HL-60 (cell line): ENCODE measurements at regions not wholly inside any gene's neighbourhood (a gene's known extent, or its start where the extent isn't known, plus 50 kb on each side); places are given as distances from the start of the nearest gene placed in this dataset.

Experiments
- DNase-seq, 2 experiments: peaks; one replicate each; pipeline ENCODE4 v3.0.0-alpha.2; 2010 to 2020; ENCODE audit warnings: low read depth in 1 of 2, low spot score in 1 of 2
- H3K27ac ChIP-seq: fragments of 250-450 bp; sonication (Bioruptor Pico); replicated peaks from 2 replicates; pipeline ENCODE4 v1.5.1; 2020; ENCODE audit warnings: mild to moderate bottlenecking, moderate library complexity
- H3K27me3 ChIP-seq: fragments of 250-450 bp; sonication (Bioruptor Pico); 2 replicates; pipeline ENCODE4 v1.5.1; 2021; ENCODE audit warnings: mild to moderate bottlenecking, moderate library complexity; ENCODE audit not compliant: insufficient read depth, poor library complexity, severe bottlenecking
- H3K4me3 ChIP-seq: replicated peaks from 2 replicates; pipeline ENCODE4 v1.5.1; 2011; ENCODE audit warnings: mild to moderate bottlenecking, control low read depth, low read length; ENCODE audit not compliant: insufficient read depth
- GABPA ChIP-seq: IDR thresholded peaks from 2 replicates; pipeline ENCODE4 v1.6.1; 2012; ENCODE audit warnings: low read depth
- POLR2AphosphoS5 ChIP-seq: IDR thresholded peaks from 2 replicates; pipeline ENCODE4 v1.6.1; 2012; ENCODE audit warnings: low read depth
- REST ChIP-seq: IDR thresholded peaks from 2 replicates; pipeline ENCODE4 v1.6.1; 2012; ENCODE audit warnings: low read depth; ENCODE audit not compliant: insufficient replicate concordance
- SPI1 ChIP-seq: IDR thresholded peaks from 2 replicates; pipeline ENCODE4 v1.6.1; 2012; ENCODE audit warnings: low read depth, mild to moderate bottlenecking, borderline replicate concordance
- TF ChIP-seq, protein P1 (sequence below): IDR thresholded peaks from one replicate; pipeline ENCODE4 v1.5.1; 2011; ENCODE audit warnings: low read length, control low read depth, inconsistent platforms; ENCODE audit not compliant: insufficient read depth

DNA sequence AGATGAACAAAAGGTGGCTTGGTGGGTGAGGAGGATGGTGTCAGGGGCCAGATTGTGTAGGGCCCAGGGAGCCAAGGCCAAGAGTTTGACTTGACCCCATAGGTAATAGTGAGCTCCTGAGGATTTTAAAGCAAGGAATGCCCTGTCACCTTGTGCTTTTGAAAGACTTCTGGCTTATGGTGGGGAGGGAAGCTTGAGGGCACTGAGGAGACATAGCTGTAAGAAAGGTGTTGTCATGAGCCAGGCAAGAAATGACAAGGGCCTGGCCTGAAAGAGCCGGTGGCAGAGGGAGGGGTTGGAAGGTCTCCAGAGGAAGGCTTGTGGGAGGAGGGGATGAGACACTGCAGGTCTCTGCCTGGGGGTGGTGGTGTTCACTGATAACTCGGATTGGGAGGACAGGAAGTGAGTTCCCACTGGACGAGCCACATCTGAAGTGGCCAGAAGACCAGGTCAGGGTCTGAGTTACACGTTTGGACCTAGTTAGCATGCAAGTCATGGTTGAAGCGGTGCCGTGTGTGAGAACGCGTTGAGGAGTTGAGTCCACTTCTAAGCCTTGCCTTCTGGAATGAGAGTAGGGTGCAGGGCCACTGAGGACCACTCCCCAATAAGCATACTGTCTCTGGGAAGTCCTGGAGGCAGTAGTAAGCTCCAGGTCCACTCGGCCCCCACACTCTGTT lies 64.3 kb downstream of the TET3 start:
- TF ChIP-seq, protein P1, sequence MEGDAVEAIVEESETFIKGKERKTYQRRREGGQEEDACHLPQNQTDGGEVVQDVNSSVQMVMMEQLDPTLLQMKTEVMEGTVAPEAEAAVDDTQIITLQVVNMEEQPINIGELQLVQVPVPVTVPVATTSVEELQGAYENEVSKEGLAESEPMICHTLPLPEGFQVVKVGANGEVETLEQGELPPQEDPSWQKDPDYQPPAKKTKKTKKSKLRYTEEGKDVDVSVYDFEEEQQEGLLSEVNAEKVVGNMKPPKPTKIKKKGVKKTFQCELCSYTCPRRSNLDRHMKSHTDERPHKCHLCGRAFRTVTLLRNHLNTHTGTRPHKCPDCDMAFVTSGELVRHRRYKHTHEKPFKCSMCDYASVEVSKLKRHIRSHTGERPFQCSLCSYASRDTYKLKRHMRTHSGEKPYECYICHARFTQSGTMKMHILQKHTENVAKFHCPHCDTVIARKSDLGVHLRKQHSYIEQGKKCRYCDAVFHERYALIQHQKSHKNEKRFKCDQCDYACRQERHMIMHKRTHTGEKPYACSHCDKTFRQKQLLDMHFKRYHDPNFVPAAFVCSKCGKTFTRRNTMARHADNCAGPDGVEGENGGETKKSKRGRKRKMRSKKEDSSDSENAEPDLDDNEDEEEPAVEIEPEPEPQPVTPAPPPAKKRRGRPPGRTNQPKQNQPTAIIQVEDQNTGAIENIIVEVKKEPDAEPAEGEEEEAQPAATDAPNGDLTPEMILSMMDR, result no peak
- no peak for TF ChIP-seq GABPA
- TF ChIP-seq POLR2AphosphoS5, result no peak
- TF ChIP-seq REST, result no peak
- TF ChIP-seq SPI1, result no peak
- Histone ChIP-seq H3K4me3 (no peak overlapping the region), H3K27me3 (no peaks in the 10 kb centered on the region), H3K27ac (no peak overlapping the region)
- no peak for DNase-seq

GRCh38 chr2:74050151-74050550 lies 65.4 kb downstream of the TET3 start:
- no peaks in the 10 kb centered on the region for H3K27me3 ChIP-seq
- no peak for DNase-seq
- TF ChIP-seq GABPA (no peak), POLR2AphosphoS5 (no peak), SPI1 (no peak), REST (no peak)
- TF ChIP-seq, protein P1, result no peak
- no peak overlapping the region for H3K4me3 ChIP-seq
- H3K27ac ChIP-seq, result no peak overlapping the region

DNA sequence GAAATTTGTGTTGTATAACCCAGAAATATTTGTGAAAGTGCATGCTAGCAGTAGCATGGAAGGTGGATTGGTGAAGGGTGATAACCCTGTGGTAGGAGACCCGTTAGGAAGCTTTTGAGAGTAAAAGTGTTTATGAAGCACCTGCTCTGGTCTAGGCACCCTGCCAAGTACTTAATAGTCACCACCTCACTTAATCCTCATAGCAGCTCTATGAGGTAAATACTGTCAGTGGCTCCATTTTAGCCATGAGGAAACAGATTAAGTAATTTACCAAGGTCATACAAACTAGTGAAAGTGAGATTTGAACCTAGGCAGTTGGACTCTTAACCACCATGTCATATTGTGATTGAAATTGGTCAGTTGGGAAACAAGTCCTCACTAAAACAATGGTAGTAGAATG lies 66.8 kb downstream of the TET3 start:
- no peak overlapping the region for H3K4me3 ChIP-seq
- H3K27me3 ChIP-seq, result no peaks in the 10 kb centered on the region
- no peak for DNase-seq
- H3K27ac ChIP-seq, result no peak overlapping the region
- TF ChIP-seq, protein P1, result no peak
- TF ChIP-seq SPI1, result no peak
- no peak for TF ChIP-seq POLR2AphosphoS5
- TF ChIP-seq GABPA, result no peak
- TF ChIP-seq REST, result no peak
